LNCAP (cell line): ENCODE measurements at regions not wholly inside any gene's neighbourhood (a gene's known extent, or its start where the extent isn't known, plus 50 kb on each side); places are given as distances from the start of the nearest gene placed in this dataset.

Source experiments
- TF ChIP-seq, protein P1 (sequence below): fragments of 450-650 bp; IDR thresholded peaks from 2 replicates; pipeline ENCODE4 v1.5.1; 2017; ENCODE audit warnings: mild to moderate bottlenecking

- TF ChIP-seq, protein P1, sequence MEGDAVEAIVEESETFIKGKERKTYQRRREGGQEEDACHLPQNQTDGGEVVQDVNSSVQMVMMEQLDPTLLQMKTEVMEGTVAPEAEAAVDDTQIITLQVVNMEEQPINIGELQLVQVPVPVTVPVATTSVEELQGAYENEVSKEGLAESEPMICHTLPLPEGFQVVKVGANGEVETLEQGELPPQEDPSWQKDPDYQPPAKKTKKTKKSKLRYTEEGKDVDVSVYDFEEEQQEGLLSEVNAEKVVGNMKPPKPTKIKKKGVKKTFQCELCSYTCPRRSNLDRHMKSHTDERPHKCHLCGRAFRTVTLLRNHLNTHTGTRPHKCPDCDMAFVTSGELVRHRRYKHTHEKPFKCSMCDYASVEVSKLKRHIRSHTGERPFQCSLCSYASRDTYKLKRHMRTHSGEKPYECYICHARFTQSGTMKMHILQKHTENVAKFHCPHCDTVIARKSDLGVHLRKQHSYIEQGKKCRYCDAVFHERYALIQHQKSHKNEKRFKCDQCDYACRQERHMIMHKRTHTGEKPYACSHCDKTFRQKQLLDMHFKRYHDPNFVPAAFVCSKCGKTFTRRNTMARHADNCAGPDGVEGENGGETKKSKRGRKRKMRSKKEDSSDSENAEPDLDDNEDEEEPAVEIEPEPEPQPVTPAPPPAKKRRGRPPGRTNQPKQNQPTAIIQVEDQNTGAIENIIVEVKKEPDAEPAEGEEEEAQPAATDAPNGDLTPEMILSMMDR, result no peak
These were observed 330.9 kb downstream of the TMEM121 start for GRCh38 chr14:105857220-105857825.

- TF ChIP-seq, protein P1, result no peak
These were observed 331.7 kb downstream of the TMEM121 start for GRCh38 chr14:105857826-105858675.

- TF ChIP-seq, protein P1, result no peak
These were observed 332.3 kb downstream of the TMEM121 start for GRCh38 chr14:105858676-105859025.

DNA sequence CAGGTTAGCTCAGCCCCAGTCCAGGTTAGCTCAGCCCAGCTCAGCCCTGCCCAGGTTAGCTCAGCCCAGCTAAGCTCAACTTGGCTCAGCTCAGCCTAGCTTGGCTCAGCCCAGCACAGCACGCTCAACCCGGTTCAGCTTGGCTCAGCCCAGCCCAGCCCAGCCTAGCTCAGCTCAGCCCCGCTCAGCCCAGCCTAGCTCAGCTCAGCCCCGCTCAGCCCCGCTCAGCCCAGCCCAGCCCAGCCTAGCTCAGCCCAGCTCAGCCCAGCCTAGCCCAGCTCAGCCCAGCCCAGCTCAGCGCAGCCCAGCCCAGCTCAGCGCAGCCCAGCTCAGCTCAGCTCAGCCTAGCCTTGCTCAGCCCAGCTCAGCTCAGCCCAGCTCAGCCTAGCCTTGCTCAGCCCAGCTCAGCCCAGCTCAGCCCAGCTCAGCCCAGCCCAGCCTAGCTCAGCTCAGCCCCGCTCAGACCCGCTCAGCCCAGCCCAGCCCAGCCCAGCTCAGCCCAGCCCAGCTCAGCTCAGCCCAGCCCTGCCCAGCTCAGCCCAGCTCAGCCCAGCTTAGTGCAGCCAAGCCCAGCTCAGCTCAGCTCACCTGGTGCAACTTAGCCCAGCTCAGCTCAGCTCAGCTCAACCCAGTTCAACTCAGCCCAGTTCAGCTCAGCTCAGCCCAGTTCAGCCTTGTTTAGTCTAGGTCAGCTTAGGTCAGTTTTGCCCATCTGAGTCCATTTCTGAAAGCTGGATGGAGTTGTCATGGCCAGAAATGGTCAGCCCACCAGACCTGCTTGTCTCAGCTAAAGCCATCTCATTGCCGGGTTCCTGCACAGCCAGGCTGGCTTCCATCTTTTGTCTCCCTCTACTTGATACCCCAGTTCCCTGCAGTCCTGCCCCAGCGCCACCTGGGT, 333.6 kb downstream of the TMEM121 start:
- TF ChIP-seq, protein P1, result no peak

- TF ChIP-seq, protein P1, result no peak
These were observed 334.5 kb downstream of the TMEM121 start for GRCh38 chr14:105860615-105861580.

- TF ChIP-seq, protein P1, result no peak
These were observed 335.6 kb downstream of the TMEM121 start for GRCh38 chr14:105861985-105862465.
